GM21737 (cell line): ENCODE measurements at regions not wholly inside any gene's neighbourhood (a gene's known extent, or its start where the extent isn't known, plus 50 kb on each side); places are given as distances from the start of the nearest gene placed in this dataset.
A peak's percentile ranks its signal among the peaks of the same experiment; 100 is the strongest.

ENCODE experiments used
- ATAC-seq: cut with Tn5 transposase; IDR thresholded peaks from one replicate; pipeline ENCODE4 v1.9.1; 2021; ENCODE audit warnings: mild to moderate bottlenecking, moderate library complexity; ENCODE audit not compliant: unreplicated experiment

DNA sequence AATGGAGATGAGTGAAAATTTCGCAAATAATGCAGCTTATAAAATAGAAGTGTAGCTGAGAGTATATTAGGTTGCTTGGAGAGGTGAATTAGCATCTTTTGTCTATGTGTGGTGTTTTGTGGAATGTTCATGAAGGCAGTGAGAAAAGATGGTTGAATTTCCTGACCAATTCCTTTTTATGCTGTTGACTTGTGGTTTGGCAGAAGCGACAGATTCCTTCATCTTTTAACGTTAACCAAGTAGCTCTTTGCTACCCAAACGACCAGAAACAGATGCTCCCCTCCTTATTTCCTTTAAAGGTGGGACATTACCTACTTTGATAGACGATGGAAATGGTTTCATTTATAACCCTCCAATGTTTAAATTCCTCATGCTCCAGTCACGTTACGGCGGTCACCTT is 390.5 kb downstream of the QKI start:
- ATAC-seq, result no peak

DNA sequence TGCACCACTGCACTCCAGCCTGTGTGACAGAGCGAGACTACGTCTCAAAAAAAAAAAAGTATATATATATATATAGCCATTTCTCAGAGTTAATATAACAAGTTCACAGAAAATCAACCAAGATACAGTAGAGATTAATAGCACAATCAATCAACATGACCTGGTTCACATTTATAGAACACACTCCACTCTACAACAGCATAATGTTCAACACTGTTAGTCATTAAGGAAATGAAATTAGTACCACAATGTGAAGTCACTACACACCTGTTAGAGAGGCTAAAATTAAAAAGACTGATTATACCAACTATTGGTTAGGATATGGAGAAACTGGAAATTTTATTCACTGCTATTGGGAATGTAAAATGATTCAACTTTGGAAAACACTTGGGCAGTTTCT is 387.7 kb downstream of the QKI start:
- no peak for ATAC-seq

DNA sequence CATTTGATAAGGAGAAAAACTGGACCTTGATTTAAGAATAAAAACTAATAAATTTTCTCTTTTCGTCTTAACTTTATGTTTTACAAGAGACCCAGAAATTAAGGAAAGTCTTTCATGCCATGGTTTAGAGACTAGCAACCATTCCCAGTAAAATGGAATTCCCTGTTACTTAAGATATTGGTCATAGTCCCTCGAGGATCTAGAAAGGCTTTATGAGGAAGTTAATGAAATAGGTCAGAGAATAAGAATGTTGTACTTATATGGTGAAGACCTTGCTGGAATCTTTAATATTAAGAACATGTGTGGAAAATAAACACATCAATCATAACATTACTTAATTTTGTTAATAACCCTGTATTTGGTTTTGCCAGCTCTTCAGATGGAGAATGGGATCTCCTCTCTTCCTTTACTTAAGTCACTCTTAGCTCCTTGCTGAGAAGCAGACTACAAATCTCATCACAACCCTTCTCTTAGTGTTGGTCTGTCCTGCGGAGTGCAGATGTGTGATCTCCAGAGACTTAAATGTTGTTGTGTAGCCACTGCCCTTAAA is 382.9 kb downstream of the QKI start:
- ATAC-seq, result no peak

DNA sequence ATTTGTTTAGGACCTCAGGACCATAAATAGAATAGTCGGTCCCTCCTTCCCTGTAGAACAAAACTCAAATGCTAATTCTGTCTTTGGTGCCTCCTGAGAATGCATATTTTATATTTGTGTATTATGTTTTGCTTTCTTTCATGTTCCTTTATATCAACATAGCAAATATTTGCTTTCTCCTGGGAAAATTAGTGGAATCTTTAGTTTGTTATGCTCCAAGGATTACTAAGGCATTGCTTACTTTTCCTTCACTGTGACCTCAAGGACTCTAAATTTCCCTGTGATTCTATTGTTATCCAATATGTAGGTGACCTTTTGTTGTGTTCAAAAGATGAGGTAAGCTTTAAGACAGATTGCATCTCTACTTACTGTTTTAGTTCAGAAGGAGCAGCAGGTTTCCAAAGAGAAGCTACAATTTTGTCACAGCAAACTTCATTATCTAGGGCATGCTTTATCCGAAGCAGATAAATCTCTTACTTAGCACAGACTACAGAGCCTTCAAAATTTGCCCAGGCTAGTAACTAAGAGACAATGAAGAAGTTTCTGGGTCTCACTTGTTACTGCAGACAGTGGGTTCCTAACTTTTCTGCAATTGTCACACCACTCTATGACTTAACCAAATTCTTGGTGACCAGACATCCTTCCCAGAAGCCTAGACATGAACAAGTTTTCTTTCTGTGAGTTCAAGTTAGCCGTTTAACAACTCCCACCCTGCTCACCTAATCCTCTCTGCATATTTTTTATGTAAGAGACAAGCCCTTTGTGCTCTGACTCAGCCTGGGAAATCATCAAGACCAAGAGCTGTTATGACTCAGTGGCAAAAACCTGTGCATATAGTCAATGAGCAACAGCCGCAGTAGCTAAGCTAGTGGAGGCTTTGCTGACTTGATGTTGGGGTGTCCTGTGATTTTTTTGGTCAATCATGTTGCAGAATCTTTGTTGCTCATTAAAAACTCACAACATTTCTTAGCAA is 378.8 kb downstream of the QKI start:
- ATAC-seq, result no peak

DNA sequence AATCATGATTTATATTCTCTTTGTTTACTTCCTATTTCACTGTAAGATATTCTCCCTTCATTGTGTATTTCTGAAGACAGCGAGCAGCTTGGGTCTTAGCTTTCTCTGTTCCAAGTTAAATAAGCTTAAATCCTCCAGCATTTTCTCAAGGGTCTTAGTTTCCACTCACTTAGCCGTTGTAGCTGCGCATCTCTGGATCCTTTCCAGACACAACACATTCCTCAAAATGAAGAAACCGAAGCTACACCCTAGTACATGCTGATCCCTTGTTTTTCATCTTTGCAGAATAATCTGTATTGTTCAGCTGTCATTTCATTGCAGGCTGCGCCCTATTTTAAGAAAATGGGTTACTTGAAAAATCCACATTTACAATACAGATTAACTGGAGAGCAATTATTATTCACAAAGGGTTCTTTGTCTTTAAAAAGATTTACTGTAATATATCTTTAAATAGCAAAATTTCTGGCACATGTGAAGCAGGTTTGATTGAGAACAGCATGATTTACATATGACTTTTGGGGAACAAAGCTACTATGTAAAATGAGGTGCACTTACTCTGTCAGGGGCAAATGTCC is 375.8 kb downstream of the QKI start:
- ATAC-seq, result no peak

DNA sequence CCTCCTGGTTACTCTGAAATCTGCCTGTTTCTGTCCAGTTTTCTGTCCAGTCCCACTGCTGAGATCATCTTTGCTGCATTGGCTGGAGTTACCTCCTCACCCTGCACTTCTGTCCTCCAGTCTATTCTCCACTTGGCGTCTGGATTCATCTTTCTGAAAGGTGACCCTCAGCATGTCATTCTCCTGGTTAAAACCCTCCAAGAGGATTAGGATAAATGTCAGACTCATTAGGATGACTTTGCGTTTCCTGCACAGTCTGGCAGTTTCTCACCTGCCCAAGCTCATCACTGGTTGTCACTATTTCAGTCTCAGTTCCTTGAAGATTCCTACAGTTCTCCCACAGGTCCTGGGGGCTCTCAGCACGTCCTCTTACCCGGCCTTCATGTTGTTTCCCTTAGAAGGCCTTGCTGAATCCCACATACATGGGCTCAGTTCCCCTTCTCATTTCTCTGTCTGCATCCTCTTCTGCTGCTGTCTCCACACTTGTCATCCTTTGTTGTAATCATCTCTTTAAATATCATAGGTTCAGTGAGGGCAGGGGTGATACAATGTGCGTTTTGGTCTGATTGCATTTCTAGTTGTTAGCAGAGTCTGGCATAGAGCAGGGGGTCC is 374.8 kb downstream of the QKI start:
- no peak for ATAC-seq

DNA sequence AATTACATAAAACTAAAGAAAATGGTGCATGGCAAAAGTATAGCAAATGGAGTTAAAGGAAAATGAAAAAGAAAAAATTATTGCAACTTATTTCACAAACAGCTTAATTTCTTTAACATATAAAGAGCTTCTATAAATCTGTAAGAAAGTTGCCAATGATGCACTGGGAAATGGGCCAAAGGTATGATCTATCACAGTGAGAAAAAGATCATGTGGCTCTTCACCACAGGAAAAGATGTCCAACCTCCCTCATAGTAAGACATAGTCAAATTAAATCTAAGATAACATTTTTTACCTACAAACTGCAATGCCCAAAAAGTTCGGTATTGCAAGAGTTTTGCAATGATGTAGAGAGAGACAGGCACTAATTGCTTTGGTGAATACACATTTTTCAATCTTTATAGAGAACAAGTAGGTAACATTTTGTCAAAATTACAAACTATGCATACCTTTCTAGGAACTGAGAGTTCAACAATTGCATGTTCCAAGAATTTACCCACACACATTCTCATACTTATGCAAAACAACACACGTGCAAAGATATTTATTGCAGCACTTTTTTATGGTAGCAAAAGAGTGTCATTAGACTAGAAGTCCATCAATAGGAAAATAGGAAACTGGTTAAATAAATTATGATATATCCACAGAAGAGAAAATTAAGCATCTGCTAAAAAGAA is 372.6 kb downstream of the QKI start:
- ATAC-seq, result no peak

DNA sequence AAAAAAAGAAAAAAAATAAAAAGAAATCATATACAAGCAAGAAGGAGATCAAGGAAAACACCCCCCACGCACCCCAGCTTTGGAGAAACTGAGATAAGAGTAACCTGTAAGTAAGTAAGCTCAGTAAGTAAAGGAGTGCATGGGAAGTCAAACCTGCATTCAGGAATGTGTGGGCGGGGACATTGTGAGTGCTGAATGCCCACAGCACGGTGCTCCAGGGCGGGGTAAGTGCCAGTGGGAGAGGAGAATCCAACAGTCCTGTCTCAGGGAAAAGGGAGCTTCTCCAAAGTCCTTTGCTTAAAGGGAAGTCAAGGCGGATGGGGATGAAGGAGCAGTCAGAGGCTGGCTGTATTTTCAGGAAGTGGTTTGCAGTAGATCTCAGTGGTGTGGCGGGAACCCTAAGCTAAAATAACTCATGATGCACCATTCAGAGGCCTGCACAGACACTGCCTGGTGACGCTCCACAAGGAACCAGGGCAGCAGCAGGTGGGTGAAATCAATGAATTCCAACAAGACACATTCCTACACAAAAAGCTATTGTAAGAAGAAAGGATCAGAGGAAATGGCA is 368.0 kb downstream of the QKI start:
- peak; percentile 95 for ATAC-seq

DNA sequence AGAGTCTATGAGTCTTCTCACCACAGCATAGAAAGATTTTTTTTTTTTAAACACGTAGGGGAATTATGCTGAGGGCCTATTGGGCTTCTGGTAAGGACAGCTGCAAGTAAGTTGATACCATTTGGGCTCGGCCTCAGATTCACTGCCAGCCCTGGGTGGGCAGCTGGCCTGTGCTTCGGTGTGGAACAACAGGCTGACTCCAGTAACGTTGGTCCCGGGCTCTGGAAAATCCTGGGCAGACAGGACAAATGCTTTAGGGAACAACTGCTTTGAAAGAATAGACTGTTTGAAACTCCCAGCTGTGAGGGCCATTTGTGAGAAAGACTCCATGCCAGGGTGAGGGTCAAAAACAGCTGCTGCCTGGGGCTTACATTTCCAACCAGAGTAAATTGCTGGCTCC is 366.5 kb downstream of the QKI start:
- no peak for ATAC-seq

DNA sequence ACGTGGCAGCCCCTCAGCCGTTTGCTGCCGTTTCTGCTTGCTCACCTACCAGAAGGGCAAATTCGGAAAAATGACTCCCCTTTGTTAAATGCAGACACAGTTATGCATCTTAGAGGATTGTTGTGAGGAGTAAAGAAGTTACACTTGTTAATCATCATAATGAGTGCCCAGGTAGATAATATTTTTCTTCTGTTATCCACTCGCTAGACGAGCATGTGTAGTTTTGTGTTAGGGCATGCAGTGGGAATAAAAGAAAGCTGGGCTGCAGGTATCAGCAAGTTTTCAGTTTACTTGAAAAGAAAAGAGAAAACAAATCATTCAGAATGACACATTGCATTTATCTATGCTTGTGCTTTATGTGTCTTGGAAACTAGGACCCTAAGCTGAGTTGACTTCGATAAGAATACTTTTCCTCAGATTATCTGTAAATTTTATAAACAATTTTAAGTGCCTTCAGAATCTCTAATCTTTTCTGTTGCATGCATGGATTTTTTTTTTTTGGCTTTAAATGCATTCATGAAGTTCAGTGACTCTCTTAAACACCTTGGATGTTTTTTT is 365.3 kb downstream of the QKI start:
- ATAC-seq, result no peak

DNA sequence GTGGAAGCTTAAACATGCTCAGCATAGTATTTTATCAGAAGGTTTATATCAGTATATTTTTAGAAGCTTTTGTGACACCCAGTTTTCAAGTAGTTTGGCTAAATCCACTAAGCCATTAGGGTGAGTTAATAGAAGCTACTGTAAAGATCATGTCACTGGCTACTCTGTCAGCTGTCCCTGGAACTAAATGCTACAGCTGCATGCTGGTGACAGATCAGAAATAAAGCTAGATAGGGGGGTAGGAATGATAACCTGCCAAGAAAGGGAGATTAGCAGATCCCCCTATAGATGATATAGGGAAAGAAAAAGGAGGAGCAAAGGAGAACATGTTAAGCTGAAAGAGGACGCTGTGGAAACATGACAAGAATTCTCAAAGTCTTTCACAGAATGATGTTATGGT is 363.2 kb downstream of the QKI start:
- ATAC-seq, result no peak

DNA sequence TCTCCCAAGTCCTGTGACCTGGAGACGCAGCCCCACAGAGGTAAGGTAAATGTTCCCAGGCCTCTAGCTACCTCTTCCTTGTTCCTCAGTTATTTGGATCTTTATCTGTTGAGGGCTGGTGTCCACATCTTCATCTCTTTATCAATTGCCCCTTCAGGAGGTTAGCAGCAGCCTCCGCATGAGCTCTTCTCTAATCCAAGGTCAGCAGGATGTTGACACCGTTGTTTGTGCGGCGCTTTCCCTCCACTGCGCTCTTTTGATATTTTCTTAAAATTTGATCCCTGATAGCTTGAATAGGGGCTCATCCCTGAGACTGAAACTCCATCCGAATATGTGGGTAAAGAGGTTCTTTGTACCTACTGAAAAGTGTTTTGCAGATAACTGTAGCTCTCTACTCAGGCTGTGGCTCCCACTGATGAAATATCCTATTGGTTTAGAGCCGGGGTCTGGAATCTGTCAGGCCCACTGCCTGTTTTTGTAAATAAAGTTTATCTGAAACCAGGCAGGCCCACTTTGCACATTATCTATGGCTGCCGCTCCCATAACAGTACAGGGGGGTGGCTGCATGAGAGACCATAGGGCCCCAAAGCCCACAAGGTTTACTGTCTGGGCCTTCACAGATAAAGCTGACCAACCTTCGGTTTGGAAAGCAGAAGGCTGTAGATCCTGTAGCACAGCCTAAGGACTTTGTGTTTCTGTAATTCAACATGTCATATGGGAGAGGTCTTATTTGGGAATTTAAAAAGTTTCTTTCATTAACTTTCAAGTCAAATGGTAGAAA is 362.6 kb downstream of the QKI start:
- ATAC-seq, result no peak

DNA sequence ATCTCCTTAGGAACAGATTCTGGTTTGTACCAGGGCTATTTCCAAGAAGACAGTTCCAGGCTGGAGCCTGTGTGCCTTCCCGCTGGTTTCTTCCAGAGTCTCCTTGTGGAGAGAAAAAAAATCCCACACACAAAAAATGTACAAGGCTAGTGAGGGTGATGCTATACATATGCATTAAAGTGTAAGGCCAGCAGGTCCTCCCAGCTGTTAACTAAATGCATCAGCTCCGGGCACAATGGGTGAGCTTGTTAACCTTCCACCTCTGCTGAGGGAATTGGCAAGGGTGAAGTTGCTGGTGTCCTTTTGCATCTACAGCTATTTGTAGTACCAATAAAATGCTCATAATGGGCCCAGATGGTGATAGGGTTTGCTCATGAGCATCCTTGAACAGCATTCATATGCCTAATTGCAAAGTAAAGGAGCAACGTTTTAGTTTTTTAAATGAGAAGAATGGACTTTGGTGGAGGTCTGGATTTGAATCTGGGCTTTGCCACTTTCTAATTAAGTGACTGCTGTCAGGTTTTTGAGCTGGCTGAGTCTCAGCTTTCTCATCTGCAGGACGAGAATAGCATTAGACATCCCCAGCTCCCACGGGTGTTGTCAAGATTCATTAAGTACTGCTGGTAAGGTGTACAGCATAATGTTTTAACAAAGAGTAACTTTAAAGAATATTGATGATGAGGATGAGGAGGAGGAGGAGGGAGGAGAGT is 361.8 kb downstream of the QKI start:
- ATAC-seq, result no peak

DNA sequence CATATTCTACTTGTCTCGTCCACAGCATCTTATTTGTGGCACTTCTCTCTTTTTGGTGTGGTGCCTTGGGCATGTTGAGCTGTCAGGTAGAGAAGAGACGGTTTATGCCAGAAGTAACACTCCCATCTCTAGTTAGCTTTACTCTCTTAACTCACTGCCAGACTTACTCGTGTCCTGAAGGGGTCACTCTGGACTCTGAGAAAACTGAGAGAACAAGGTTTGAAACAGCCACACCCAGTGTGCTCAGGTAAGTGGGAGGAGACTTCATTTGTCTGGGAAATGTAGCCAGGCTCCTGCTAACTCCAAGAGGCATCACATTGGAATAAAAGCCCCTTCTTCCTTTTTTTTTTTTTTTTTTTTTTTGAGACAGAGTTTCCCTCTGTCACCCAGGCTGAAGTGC is 360.8 kb downstream of the QKI start:
- no peak for ATAC-seq

DNA sequence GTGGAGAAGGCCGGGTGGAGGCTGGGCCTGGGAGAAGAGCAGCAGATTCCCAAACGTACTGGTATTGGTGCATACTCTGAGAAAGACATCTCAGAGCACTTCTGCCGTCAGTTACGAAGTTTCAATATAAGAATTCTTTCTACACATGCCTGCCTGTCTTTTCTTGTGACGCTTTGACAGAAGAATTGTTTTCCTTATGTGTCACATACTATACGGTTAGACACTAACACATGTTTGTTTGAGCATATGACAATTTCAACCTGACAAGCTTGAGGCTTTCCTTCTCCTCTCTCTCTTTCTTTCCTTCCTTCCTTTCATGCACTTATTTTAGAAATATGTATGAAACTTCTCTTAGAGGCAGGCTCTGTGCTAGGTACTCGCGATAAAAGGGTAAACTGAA is 360.0 kb downstream of the QKI start:
- ATAC-seq, result no peak

DNA sequence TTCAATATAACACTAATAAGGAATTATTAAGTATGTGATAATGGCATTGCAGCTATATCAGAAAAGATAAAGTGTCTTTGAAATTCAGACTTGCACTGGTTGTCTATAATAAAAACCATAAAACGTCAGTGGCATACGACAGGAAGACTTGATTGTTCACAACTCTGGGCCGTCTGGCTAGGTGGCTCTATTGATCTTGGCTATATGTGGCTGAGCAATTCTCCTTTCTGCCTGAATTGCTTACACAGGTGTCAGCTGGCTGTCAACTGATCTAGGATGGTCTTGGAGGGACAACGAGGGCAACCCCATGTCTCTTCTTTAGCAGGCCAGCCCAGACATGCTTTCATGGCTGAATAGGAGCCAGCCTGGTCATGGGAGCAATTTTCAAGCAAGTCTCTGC is 359.1 kb downstream of the QKI start:
- ATAC-seq, result no peak

DNA sequence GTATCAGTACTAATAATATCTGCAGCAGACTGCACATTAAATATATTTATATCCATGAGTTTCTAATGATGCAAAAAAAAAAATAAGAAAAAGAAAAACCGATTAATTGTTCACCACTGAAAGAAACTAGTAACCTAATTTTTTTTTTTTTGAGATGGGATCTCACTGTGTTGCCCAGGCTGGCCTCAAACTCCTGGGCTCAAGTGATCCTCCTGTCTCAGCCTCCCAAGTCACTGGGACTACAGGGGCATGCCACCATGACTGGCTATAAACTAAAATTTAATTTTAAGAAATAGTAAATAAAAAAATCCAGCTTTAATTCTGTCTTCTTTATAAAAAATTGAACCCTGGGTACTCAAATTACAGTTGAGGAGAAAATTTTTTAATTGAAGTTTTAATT is 358.2 kb downstream of the QKI start:
- no peak for ATAC-seq

DNA sequence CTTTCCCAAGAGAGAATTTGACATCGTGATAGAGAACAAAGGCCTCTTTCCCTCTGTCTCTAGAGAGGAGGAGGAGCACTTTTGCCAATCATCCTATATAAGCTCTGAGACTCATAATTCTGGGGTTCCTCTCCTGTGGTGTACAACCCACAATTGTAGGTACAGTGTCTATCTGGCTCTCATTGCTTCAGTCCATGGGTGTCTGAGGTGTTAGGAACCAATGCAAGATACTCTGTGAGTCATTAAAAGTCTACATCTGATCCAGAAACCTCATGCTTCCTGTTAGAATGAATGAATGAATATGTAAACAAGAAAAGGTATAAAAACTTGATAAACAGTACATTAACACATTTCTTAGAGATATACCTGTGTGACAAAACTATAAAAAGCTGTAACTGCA is 356.7 kb downstream of the QKI start:
- no peak for ATAC-seq

DNA sequence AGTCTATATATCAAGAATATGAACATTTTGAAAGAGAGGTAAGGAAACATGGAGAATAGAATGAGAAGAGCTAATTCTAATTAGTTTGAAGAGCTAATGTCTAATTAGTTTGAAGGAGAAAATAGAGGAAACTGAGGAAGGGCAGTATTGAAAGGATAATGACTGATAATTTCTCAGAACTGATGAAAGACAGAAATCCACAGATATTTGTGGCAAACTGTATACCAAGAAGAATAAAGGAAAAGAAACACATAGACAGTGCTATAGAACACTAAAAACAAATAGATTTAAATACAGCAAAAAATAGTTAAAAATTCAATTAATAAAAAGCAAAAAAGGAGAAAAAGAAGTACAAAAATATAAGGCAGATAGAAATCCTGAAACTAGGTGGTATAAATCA is 354.4 kb downstream of the QKI start:
- no peak for ATAC-seq
